Activated naive CD8-positive, alpha-beta T cell treated with anti-CD3 and anti-CD28 coated beads for 36 hours (primary cell): ENCODE measurements at regions not wholly inside any gene's neighbourhood (a gene's known extent, or its start where the extent isn't known, plus 50 kb on each side); places are given as distances from the start of the nearest gene placed in this dataset.

Experiments
- DNase-seq: peaks from one replicate; pipeline ENCODE4 v3.0.0; 2021
- H3K27ac Mint-ChIP-seq: one replicate; pipeline ENCODE4 v1.8.0; 2022; ENCODE audit warnings: mild to moderate bottlenecking, moderate library complexity, mixed read lengths
- H3K27me3 Mint-ChIP-seq: one replicate; pipeline ENCODE4 v1.8.0; 2022; ENCODE audit warnings: mild to moderate bottlenecking, mixed read lengths
- H3K36me3 Mint-ChIP-seq: one replicate; pipeline ENCODE4 v1.8.0; 2021; ENCODE audit warnings: mild to moderate bottlenecking, mixed read lengths
- H3K4me1 Mint-ChIP-seq: one replicate; pipeline ENCODE4 v1.8.0; 2021; ENCODE audit warnings: mixed read lengths
- H3K4me3 Mint-ChIP-seq: one replicate; pipeline ENCODE4 v1.8.0; 2022; ENCODE audit warnings: mild to moderate bottlenecking, moderate library complexity, mixed read lengths
- H3K9me3 Mint-ChIP-seq: one replicate; pipeline ENCODE4 v1.8.0; 2022; ENCODE audit warnings: mixed read lengths

DNA sequence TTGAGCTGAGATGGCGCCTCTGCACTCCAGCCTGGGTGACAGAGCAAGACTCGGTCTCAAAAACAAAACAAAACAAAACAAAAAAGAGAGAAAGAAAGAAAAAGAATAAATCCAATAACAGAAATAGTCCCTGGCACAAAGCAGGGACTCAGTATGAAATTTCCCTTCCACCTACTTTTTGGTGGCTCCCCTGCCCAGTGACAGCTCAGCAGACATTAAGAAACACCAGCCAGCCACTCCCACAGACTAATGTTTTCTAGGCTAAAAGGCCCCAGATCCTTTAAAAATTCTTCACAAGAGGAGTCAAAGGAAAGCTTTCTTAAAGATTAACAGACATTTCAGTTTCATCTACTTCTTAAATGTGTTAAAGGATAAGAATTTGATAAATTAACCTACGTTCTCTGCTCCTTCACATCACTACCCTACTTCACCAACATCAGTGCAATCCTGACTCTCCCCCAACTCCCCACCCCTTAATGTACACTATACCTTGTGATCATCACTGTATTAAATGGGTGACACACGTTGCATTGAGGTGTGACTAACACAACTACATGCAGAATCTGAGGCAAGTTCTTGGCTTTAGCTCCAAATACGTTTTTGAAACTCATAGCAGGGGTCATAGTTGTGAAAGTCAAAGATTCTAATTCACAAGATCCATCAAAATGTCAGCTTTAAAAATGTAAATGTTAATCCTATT lies 114.5 kb upstream of the CAV2 start:
- Mint-ChIP-seq H3K36me3 (no peaks in the 10 kb centered on the region), H3K9me3 (no peaks in the 10 kb centered on the region), H3K27me3 (peaks cover 4% of the 10 kb centered on the region), H3K27ac (no peak overlapping the region), H3K4me3 (no peak overlapping the region), H3K4me1 (no peaks in the 10 kb centered on the region)
- DNase-seq = no peak

DNA sequence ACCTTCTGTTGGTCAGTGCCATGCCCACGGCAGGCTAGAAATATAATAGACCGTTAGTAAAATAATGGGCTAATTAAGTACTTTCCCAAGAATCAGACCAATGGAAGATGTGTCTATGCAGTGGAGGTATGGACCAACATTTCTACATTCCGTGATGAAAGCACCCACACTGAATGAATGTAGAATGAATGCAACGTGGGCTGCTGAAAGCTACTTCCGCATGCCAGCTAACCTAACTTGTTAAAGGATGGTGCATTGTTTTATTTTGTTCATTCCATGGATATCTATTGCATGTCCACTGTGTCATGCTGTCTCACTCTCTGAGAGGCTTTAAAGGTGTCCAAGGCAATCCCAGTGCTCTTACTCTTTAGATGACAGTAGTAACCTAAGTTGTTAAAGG lies 112.9 kb upstream of the CAV2 start:
- H3K4me1 Mint-ChIP-seq = no peaks in the 10 kb centered on the region

DNA sequence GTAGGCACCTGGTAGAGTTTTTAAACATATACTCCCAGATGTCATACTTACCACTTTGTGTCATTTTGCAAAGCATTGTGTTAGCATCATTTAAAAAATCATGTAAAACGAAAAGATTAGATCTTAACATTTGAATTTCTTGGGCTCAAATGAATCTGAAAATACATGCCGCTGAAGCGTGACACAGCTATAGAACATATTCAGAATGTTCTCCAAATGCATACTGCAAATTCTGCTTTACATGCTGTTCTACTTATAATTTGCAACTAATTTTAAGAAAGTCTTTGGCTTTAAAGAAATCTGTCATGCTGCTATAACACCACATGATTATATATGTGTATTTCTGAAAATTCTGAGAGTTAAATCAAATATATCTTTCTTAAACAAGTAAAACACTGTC lies 109.2 kb upstream of the CAV2 start:
- H3K27ac Mint-ChIP-seq = no peak overlapping the region
- DNase-seq = no peak
- no peaks in the 10 kb centered on the region for H3K4me1 Mint-ChIP-seq
- H3K27me3 Mint-ChIP-seq = peaks cover 7% of the 10 kb centered on the region
- no peaks in the 10 kb centered on the region for H3K36me3 Mint-ChIP-seq
- H3K4me3 Mint-ChIP-seq = no peak overlapping the region
- no peaks in the 10 kb centered on the region for H3K9me3 Mint-ChIP-seq

More for the DNA sequence above, 112.9 kb upstream of the CAV2 start:
- Mint-ChIP-seq H3K27me3 (peaks cover 4% of the 10 kb centered on the region), H3K9me3 (no peaks in the 10 kb centered on the region), H3K27ac (no peak overlapping the region), H3K4me3 (no peak overlapping the region), H3K36me3 (no peaks in the 10 kb centered on the region)
- no peak for DNase-seq

DNA sequence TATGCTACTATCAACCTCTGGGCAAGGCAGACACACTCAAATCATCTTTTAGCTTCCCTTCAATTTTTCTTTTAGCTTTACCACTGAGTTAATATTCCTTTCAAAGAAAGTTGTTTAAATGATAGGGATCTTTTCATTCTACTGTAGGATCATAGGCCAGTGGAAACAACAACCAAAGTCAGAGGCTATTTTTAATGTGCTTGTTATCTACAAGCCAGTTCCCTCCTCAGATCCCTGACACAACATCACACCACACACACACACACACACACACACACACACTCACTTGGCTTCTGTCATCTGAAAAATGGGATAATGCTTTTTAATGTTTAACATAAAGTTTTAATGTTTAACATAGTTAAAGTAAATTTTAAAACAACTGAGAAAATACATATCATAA lies 106.7 kb upstream of the CAV2 start:
- peaks cover 1% of the 10 kb centered on the region for H3K9me3 Mint-ChIP-seq
- H3K27ac Mint-ChIP-seq = no peak overlapping the region
- no peaks in the 10 kb centered on the region for H3K4me1 Mint-ChIP-seq
- no peak for DNase-seq
- no peak overlapping the region for H3K4me3 Mint-ChIP-seq
- H3K27me3 Mint-ChIP-seq = peaks cover 3% of the 10 kb centered on the region
- H3K36me3 Mint-ChIP-seq = no peaks in the 10 kb centered on the region

DNA sequence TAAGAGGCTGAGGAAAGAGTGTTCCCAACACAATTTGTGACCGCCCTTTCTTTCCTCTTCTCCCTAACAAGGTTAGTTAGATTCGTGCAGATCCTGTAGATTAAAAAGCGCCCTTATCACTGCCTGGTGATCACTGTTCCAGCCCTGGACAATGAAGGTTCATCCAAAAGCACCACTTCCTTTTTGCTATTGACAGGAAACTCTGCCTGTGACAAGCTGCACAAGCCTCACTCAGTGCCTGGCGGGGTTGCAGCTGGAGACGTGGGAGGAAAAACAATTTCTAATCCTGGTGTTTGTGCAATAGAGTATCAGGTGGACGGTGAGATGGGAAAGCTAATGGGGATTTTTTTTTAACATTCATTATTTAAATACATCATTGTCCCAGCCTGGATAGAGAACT lies 105.9 kb upstream of the CAV2 start:
- Mint-ChIP-seq H3K9me3 (peaks cover 3% of the 10 kb centered on the region), H3K27me3 (peaks cover 3% of the 10 kb centered on the region), H3K27ac (no peak overlapping the region), H3K4me1 (no peaks in the 10 kb centered on the region), H3K4me3 (no peak overlapping the region), H3K36me3 (no peaks in the 10 kb centered on the region)
- no peak for DNase-seq

DNA sequence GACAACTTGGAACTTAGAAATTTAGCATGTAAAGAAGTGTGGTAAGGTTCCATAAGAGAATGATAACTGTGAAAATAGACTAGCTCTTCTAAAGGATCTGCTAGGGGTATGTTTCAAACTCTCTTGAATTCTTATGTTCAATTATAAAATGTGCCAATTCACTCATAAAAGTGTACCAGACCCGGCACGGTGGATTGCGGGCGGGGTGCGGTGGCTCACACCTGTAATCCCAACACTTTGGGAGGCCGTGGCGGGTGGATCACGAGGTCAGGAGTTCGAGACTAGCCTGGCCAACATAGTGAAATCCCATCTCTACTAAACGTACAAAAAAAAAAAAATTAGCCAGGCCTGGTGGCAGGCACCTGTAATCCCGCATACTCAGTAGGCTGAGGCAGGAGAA lies 105.4 kb upstream of the CAV2 start:
- H3K9me3 Mint-ChIP-seq = peaks cover 3% of the 10 kb centered on the region
- peaks cover 3% of the 10 kb centered on the region for H3K27me3 Mint-ChIP-seq
- no peaks in the 10 kb centered on the region for H3K4me1 Mint-ChIP-seq
- DNase-seq = no peak
- H3K4me3 Mint-ChIP-seq = no peak overlapping the region
- no peak overlapping the region for H3K27ac Mint-ChIP-seq
- H3K36me3 Mint-ChIP-seq = no peaks in the 10 kb centered on the region

DNA sequence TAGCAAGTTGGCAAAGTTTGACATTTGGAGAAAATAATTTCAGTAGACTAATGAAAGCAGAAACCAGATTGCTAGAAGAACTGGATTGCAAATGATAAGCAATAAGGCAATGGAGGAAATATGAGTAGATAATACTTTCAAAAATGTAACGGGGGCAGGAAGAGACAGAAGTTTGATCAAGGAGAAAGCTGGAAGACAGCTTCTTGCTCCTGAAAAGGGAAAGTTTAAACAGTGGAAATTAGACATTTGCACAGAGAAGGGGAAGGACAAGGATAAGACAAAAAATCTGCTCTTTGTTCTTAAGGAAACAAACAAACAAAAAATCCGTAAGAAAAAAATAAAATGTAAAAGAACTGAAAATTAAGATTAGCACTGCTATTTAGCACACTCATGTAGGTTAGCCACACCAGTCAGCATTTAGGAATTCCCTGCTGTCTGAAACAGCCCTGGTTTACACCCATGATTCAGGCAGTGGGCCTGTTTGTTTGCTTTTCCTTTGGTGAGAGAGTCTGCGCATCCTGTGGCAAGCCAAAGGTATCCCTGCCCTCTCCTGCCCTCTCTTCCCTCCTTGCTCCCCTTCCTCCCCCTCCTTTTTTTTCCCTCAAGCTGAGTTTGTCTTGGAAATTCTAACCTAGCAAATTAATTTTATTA lies 104.3 kb upstream of the CAV2 start:
- peaks cover 3% of the 10 kb centered on the region for H3K27me3 Mint-ChIP-seq
- H3K27ac Mint-ChIP-seq = no peak overlapping the region
- DNase-seq = no peak
- H3K4me1 Mint-ChIP-seq = no peaks in the 10 kb centered on the region
- no peak overlapping the region for H3K4me3 Mint-ChIP-seq
- no peaks in the 10 kb centered on the region for H3K36me3 Mint-ChIP-seq
- H3K9me3 Mint-ChIP-seq = peaks cover 3% of the 10 kb centered on the region

DNA sequence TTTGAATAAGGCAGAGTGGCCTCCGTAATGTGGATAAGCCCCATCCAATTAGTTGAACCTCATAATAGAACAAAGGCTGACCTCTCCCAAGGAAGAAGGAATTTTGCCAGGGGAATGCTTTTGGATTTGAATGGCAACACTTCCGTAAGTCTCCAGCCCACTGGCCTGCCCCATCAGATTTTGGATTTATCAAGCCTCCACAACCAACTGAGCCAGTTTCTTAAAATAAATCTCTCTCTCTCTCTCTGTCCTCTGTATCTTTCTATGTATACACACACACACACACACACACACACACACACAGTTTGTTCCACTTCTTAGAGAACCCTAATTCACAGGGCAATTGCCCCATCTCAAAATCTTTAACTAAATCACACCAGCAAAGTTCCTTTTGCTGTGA lies 100.9 kb upstream of the CAV2 start:
- no peak overlapping the region for H3K27ac Mint-ChIP-seq
- DNase-seq = no peak
- H3K27me3 Mint-ChIP-seq = peaks cover 12% of the 10 kb centered on the region
- no peaks in the 10 kb centered on the region for H3K36me3 Mint-ChIP-seq
- no peaks in the 10 kb centered on the region for H3K4me1 Mint-ChIP-seq
- H3K9me3 Mint-ChIP-seq = peaks cover 3% of the 10 kb centered on the region
- no peak overlapping the region for H3K4me3 Mint-ChIP-seq

DNA sequence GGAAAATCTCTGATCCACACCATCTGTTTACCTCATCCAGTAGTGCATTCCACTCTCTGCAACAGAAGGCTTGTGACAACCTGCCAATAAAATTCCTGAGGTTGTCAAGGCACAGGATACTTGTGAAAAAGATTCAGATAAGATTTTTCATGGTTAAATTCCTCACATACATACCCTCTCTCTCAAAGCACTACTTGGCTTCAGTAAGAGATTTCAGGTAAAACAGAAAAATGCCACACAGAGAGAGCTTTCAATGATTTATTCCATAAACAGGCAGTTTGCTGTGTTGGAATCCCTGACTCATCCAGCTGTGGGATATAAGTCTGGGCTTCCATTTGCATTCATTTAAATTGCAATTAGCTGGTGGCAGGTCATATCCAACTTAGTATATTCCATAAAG lies 99.7 kb upstream of the CAV2 start:
- H3K4me1 Mint-ChIP-seq = no peaks in the 10 kb centered on the region
- H3K36me3 Mint-ChIP-seq = no peaks in the 10 kb centered on the region
- peaks cover 10% of the 10 kb centered on the region for H3K27me3 Mint-ChIP-seq
- no peak overlapping the region for H3K4me3 Mint-ChIP-seq
- H3K9me3 Mint-ChIP-seq = peaks cover 3% of the 10 kb centered on the region
- no peak for DNase-seq
- no peak overlapping the region for H3K27ac Mint-ChIP-seq

DNA sequence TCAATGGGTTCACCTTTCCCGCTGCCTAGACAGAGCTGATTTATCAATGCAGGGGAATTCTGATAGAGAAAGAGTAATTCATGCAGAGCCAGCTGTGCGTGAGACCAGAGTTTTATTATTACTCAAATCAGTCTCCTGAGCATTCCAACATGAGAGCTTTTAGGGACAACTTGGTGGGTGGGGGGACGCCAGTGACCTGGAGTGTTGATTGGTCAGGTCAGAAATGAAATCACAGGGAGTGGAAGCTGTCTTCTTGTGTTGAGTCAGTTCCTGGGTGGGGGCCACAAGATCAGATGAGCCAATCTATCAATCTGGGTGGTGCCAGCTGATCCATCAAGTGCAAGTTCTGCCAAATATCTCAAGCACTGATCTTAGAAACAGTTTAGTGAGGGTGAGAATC lies 99.0 kb upstream of the CAV2 start:
- Mint-ChIP-seq H3K27ac (no peak overlapping the region), H3K9me3 (peaks cover 3% of the 10 kb centered on the region), H3K4me3 (no peak overlapping the region), H3K4me1 (no peaks in the 10 kb centered on the region), H3K27me3 (peaks cover 14% of the 10 kb centered on the region), H3K36me3 (no peaks in the 10 kb centered on the region)
- DNase-seq = no peak

DNA sequence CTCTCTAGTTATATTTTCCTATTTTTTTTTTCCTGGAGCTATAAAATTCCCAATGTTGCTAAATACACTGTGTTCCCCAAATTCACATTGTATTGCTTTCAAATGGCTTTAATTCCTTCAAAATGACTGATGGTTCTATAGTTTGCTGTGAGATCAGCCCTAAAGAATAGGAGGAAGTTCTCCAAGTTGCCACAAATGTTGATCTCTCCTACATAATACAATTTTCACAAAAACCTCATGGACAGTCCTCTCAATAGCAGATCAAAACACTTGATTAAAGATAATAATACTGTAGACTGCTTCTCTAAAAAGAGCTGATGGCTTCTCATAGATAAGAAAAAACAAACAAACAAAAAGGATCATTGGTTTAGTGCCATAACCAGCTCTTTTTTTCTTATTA lies 97.8 kb upstream of the CAV2 start:
- Mint-ChIP-seq H3K27ac (no peak overlapping the region), H3K27me3 (peaks cover 17% of the 10 kb centered on the region), H3K36me3 (no peaks in the 10 kb centered on the region), H3K4me3 (no peak overlapping the region), H3K4me1 (no peaks in the 10 kb centered on the region), H3K9me3 (peaks cover 3% of the 10 kb centered on the region)
- DNase-seq = no peak

DNA sequence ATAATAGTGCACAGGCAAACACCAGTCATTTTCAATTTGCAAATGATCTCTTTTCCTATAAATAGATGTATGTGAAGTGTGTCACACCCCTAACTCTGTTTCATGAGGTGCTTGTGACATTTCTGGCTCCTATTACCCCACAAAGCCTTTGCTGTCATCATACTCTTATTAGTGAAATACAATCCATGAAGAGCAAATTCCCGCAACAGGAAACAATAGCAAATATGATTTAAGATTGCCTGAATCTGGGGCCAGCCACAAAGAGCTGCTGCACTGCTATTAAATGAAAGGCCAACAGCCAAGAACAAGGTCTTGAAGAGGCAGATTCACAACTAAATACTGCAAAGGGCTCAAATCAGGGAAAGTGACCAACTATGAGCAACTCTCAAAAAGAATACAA lies 96.3 kb upstream of the CAV2 start:
- Mint-ChIP-seq H3K36me3 (no peaks in the 10 kb centered on the region), H3K4me1 (no peaks in the 10 kb centered on the region), H3K9me3 (no peaks in the 10 kb centered on the region), H3K4me3 (no peak overlapping the region), H3K27me3 (peaks cover 21% of the 10 kb centered on the region), H3K27ac (no peak overlapping the region)
- no peak for DNase-seq

DNA sequence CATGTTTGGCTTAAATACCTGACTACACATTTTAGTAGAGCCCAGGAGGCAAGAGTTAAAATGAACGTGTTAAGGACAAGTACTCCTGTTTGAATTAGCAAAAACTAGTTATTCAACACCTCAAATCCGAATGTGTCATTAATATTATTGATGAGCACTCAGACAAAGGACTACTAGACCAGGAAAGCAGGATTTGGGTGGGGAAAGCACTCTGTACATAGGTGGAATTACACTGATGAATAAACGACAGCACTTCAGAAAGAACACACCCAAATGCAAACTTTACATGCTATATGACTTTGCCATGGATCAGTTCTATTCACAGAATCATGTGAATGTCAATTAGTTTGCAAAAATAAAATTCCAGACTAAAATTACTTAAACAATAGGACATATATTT lies 95.1 kb upstream of the CAV2 start:
- Mint-ChIP-seq H3K36me3 (no peaks in the 10 kb centered on the region), H3K4me1 (no peaks in the 10 kb centered on the region), H3K27me3 (peaks cover 22% of the 10 kb centered on the region), H3K4me3 (no peak overlapping the region), H3K9me3 (no peaks in the 10 kb centered on the region), H3K27ac (no peak overlapping the region)
- DNase-seq = no peak

DNA sequence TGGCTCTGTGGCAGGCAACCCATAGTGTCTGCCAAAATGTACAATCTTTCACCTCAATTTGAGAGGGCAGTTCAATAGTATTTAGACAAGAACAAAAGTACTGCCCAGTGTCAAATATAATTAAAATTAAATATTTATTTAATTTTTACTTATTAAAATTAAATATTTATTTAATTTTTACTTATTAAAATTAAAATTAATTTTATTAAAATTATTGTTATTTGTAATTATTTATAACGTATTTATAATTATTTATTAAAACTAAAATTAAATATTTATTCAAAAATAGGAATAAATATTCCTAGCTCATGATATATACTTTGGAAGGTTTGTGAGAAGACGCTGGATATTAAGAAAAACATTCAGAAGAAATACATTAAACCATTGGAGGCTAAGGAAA lies 93.7 kb upstream of the CAV2 start:
- DNase-seq = no peak
- no peaks in the 10 kb centered on the region for H3K36me3 Mint-ChIP-seq
- H3K27me3 Mint-ChIP-seq = peaks cover 22% of the 10 kb centered on the region
- no peaks in the 10 kb centered on the region for H3K4me1 Mint-ChIP-seq
- no peak overlapping the region for H3K27ac Mint-ChIP-seq
- no peaks in the 10 kb centered on the region for H3K9me3 Mint-ChIP-seq
- no peak overlapping the region for H3K4me3 Mint-ChIP-seq

DNA sequence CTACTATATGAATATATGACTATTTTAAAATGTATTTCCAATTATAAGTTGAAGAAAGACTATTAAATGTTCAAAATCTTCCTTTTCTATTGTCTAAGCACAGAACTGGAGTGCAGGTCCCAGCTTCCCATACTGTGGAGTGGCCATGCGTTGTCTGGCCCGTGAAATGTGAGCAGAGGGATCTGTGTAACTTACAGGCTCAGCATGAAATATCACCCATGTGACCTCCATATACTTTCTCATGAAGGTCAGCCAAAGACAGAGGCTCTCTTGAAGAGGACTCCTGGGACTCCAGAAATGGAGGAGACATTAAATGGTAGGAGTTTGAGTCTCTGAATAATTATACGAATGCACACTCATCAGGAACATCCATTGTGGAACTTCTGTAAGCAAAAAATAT lies 92.4 kb upstream of the CAV2 start:
- H3K4me3 Mint-ChIP-seq = no peak overlapping the region
- DNase-seq = no peak
- H3K9me3 Mint-ChIP-seq = no peaks in the 10 kb centered on the region
- H3K27me3 Mint-ChIP-seq = peaks cover 18% of the 10 kb centered on the region
- no peak overlapping the region for H3K27ac Mint-ChIP-seq
- H3K4me1 Mint-ChIP-seq = no peaks in the 10 kb centered on the region
- no peaks in the 10 kb centered on the region for H3K36me3 Mint-ChIP-seq

DNA sequence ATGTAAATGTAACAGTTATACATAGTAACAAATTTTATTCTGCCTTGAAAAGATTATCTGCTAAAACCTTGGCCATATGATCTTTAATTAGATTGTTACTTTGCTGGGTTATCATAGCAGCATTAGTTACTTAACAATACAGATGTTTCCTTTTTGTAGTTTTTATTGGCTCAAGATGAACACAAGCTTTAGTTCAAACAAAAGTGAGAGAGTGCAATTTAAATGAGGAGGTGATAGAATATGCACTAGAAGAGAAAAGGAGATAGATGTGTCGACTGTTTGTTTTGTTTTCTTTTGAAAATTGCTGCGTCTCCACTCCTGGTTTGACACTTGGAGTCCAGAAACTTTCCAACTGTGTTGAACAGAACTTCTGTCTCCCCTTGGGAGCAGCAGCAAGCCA lies 91.4 kb upstream of the CAV2 start:
- H3K27me3 Mint-ChIP-seq = peaks cover 15% of the 10 kb centered on the region

More for the DNA sequence above, 91.4 kb upstream of the CAV2 start:
- no peak for DNase-seq
- Mint-ChIP-seq H3K36me3 (no peaks in the 10 kb centered on the region), H3K27ac (no peak overlapping the region), H3K4me3 (no peak overlapping the region), H3K4me1 (no peaks in the 10 kb centered on the region), H3K9me3 (no peaks in the 10 kb centered on the region)
